ENCODE measurements at regions not wholly inside any gene's neighbourhood (a gene's known extent, or its start where the extent isn't known, plus 50 kb on each side); places are given as distances from the start of the nearest gene placed in this dataset.
A peak's percentile ranks its signal among the peaks of the same experiment; 100 is the strongest.

GRCh38 chr4:164683040-164683439 lies 70.9 kb upstream of the SMIM31 start:
- Histone ChIP-seq H3K9me3 (ENCODE audit: insufficient read depth, low read length) (no peaks in the 10 kb centered on the region), H3K27me3 (ENCODE audit: insufficient read depth, insufficient read length) (no peaks in the 10 kb centered on the region), H3K9ac (ENCODE audit: insufficient read length, low read depth) (no peak overlapping the region), H3K36me3 (ENCODE audit: insufficient read depth, insufficient read length, low read length) (no peaks in the 10 kb centered on the region), H3K4me1 (ENCODE audit: insufficient read depth, insufficient read length) (no peaks in the 10 kb centered on the region), H3K4me3 (ENCODE audit: insufficient read length, low read depth) (no peak overlapping the region)
- TF ChIP-seq ZNF274 (IDR thresholded peaks at IDR 0.05; ENCODE audit: low read depth, low read length) (no peak), YY1 (IDR thresholded peaks at IDR 0.05; ENCODE audit: insufficient read depth, insufficient read length) (no peak), SUZ12 (IDR thresholded peaks at IDR 0.05; ENCODE audit: extremely low read depth, insufficient read depth, insufficient read length) (no peak)
- no peak for DNase-seq (ENCODE audit: low read depth, low spot score)

- no peaks in the 10 kb centered on the region for H3K36me3 ChIP-seq (ENCODE audit: insufficient read depth, insufficient read length, low read length)
- DNase-seq (ENCODE audit: low read depth, low spot score): no peak
- no peak for TF ChIP-seq YY1 (IDR thresholded peaks at IDR 0.05; ENCODE audit: insufficient read depth, insufficient read length)
- TF ChIP-seq SUZ12 (IDR thresholded peaks at IDR 0.05; ENCODE audit: extremely low read depth, insufficient read depth, insufficient read length): no peak
- no peak for TF ChIP-seq ZNF274 (IDR thresholded peaks at IDR 0.05; ENCODE audit: low read depth, low read length)
- no peaks in the 10 kb centered on the region for H3K4me1 ChIP-seq (ENCODE audit: insufficient read depth, insufficient read length)
- H3K9me3 ChIP-seq (ENCODE audit: insufficient read depth, low read length): no peaks in the 10 kb centered on the region
- no peak overlapping the region for H3K9ac ChIP-seq (ENCODE audit: insufficient read length, low read depth)
- H3K4me3 ChIP-seq (ENCODE audit: insufficient read length, low read depth): no peak overlapping the region
- H3K27me3 ChIP-seq (ENCODE audit: insufficient read depth, insufficient read length): no peaks in the 10 kb centered on the region
Measured at GRCh38 chr4:164695650-164696049, 58.3 kb upstream of the SMIM31 start.

- no peak overlapping the region for H3K4me3 ChIP-seq (ENCODE audit: insufficient read length, low read depth)
- no peaks in the 10 kb centered on the region for H3K4me1 ChIP-seq (ENCODE audit: insufficient read depth, insufficient read length)
- H3K27me3 ChIP-seq (ENCODE audit: insufficient read depth, insufficient read length): no peaks in the 10 kb centered on the region
- no peaks in the 10 kb centered on the region for H3K9me3 ChIP-seq (ENCODE audit: insufficient read depth, low read length)
- H3K9ac ChIP-seq (ENCODE audit: insufficient read length, low read depth): no peak overlapping the region
- H3K36me3 ChIP-seq (ENCODE audit: insufficient read depth, insufficient read length, low read length): no peaks in the 10 kb centered on the region
- TF ChIP-seq YY1 (IDR thresholded peaks at IDR 0.05; ENCODE audit: insufficient read depth, insufficient read length): no peak
- DNase-seq (ENCODE audit: low read depth, low spot score): peak; percentile 72
Measured at GRCh38 chr4:164700471-164700870, 53.5 kb upstream of the SMIM31 start.

- no peak overlapping the region for H3K9ac ChIP-seq (ENCODE audit: insufficient read length, low read depth)
- no peak for DNase-seq (ENCODE audit: low read depth, low spot score)
- no peaks in the 10 kb centered on the region for H3K4me1 ChIP-seq (ENCODE audit: insufficient read depth, insufficient read length)
- no peak overlapping the region for H3K4me3 ChIP-seq (ENCODE audit: insufficient read length, low read depth)
- no peaks in the 10 kb centered on the region for H3K9me3 ChIP-seq (ENCODE audit: insufficient read depth, low read length)
- no peak for TF ChIP-seq ZNF274 (IDR thresholded peaks at IDR 0.05; ENCODE audit: low read depth, low read length)
- no peaks in the 10 kb centered on the region for H3K36me3 ChIP-seq (ENCODE audit: insufficient read depth, insufficient read length, low read length)
- no peaks in the 10 kb centered on the region for H3K27me3 ChIP-seq (ENCODE audit: insufficient read depth, insufficient read length)
Measured at GRCh38 chr4:164701665-164702064, 52.3 kb upstream of the SMIM31 start.

Measured in NT2/D1 (cell line).